Heart left ventricle (tissue), 13 donors: ENCODE measurements at regions not wholly inside any gene's neighbourhood (a gene's known extent, or its start where the extent isn't known, plus 50 kb on each side); places are given as distances from the start of the nearest gene placed in this dataset.

Experiments used
- POLR2A ChIP-seq, 2 donors: fragments of 450-650 bp; IDR thresholded peaks; one replicate each; pipeline ENCODE4 v1.6.1; 2017; ENCODE audit warnings: antibody characterized with exemption in 2 of 2, mild to moderate bottlenecking in 2 of 2, moderate library complexity in 2 of 2
- TF ChIP-seq, protein P1 (sequence below), 12 donors: fragments of 200-600 bp; sonication (generic) in 4 of 12; IDR thresholded peaks; one replicate each; pipeline versions ENCODE4 v1.5.0 to v1.8.0; 2018 to 2022; ENCODE audit warnings: antibody characterized with exemption in 12 of 12, mild to moderate bottlenecking in 5 of 12
- donor health status: ischemic (EF 13 %, LVEDD 7.1; RV severe dilation, severe dysfunction).
- donor health status: DM: no; HTN: yes; CAD: no.
- donor health status: DM: no; HTN: no; CAD: no.
- donor health status: ischemic (EF 25% LVEDD 6.9; RV normal size, moderate dysfunction).
- donor health status: ischemic (EF 25% LVEDD 5.7; RV mildly dilated, moderate dysfunction).
- donor health status: ischemic (EF 35%, LVEDD 5.7; RV mildly dilated, moderate dysfunction).
- donor health status: nonischemic (EF 11% LVEDD 7.7; RV severe dilation, severe dysfunction).
- donor health status: DM: yes; HTN: yes; CAD: no.
- donor health status: PGD.
- donor health status: ischemic (EF 29% LVEDD 5.4; RV normal size, mild dysfunction).
- donor health status: nonischemic (EF 23%, LVEDD 6.1; RV moderate dilation, normal function).

DNA sequence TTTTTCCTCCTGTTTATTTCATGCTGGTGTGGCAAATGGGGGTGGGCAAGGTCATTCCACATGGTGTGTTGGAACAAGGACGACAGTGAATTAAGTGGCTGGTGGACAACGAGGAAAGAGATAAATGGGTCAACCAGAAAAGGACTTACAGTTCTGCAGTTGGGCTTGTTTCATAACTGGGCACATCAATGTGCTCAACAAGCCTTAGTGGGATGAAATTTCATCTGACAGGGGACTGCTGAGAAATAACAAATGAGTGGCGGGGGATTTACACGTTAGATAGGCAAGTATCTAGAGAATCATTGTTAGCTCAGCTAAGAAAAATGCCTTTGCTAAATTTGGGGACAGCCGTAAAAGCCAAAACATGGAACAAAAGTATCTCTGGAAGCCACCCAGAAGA lies 163.6 kb downstream of the NRN1 start:
- TF ChIP-seq, protein P1, sequence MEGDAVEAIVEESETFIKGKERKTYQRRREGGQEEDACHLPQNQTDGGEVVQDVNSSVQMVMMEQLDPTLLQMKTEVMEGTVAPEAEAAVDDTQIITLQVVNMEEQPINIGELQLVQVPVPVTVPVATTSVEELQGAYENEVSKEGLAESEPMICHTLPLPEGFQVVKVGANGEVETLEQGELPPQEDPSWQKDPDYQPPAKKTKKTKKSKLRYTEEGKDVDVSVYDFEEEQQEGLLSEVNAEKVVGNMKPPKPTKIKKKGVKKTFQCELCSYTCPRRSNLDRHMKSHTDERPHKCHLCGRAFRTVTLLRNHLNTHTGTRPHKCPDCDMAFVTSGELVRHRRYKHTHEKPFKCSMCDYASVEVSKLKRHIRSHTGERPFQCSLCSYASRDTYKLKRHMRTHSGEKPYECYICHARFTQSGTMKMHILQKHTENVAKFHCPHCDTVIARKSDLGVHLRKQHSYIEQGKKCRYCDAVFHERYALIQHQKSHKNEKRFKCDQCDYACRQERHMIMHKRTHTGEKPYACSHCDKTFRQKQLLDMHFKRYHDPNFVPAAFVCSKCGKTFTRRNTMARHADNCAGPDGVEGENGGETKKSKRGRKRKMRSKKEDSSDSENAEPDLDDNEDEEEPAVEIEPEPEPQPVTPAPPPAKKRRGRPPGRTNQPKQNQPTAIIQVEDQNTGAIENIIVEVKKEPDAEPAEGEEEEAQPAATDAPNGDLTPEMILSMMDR (IDR thresholded peaks at IDR 0.05) = no peak
- no peak for TF ChIP-seq POLR2A (IDR thresholded peaks at IDR 0.05)
